ENCODE measurements at regions not wholly inside any gene's neighbourhood (a gene's known extent, or its start where the extent isn't known, plus 50 kb on each side); places are given as distances from the start of the nearest gene placed in this dataset.

DNA sequence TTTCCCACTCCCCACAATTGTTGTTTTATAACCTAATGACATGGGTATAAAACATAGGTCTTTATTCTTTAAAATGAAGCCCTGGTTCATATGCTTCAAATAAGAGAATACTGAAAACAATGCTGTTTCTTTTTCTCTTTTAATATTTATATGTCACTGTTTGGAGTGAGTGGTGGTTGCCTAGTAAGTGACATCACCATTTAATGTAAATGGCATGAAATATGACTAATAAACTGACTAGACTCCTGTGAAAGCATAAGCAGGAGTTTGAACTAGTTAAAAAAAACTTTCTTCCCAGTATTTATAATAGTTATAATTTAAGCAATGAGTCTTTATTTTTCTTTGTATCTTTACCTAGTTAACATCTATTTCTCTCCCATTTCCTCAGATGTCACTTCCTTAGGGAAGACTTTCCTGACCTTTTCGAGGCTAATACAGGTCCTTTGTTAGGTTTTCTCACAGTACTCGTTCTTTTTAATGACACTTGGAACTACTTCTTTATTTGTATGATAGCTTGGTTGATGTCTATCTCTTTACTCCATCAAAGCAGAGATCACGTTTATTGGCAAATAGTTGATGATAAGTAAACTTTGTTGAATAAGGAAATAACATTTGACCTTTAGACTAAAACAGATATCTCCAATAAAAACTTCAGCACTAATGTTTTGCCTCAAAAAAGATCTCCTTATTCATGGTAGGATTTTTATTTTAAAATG lies 105.4 kb upstream of the PDC start:
- Histone ChIP-seq H3K4me2 (ENCODE audit: extremely low read depth, insufficient read depth, low read length) (no peak overlapping the region), H3K9me3 (ENCODE audit: control insufficient read depth, insufficient read depth, low read depth, low read length) (no peaks in the 10 kb centered on the region), H3K9ac (ENCODE audit: insufficient read depth, low read length) (no peak overlapping the region), H4K20me1 (ENCODE audit: control insufficient read depth, extremely low read depth, insufficient read depth, low read length) (no peaks in the 10 kb centered on the region), H2AFZ (ENCODE audit: low read length) (peak overlapping the region; percentile 12), H3K27me3 (ENCODE audit: control insufficient read depth, insufficient read depth, low read length) (no peaks in the 10 kb centered on the region), H3K36me3 (ENCODE audit: control insufficient read depth, insufficient read depth, low read length) (no peaks in the 10 kb centered on the region), H3K4me1 (ENCODE audit: control insufficient read depth, extremely low read depth, insufficient read depth, low read length) (no peaks in the 10 kb centered on the region), H3K79me2 (ENCODE audit: control insufficient read depth, insufficient read depth, low read length) (no peaks in the 10 kb centered on the region), H3K4me3 (replicated peaks in 1 of 4; ENCODE audit: control extremely low read depth in 1 of 4, insufficient read depth in 1 of 4, low read depth in 3 of 4, low read length in 4 of 4) (no peak overlapping the region), H3K27ac (ENCODE audit: insufficient read depth, low read length) (no peak overlapping the region)
- no peak for TF ChIP-seq EZH2 (IDR thresholded peaks at IDR 0.05; ENCODE audit: low read length, missing control alignments)
- peak in 1 of 2 donors; percentile 38 for DNase-seq (ENCODE audit: low read depth in 2 of 2)

DNA sequence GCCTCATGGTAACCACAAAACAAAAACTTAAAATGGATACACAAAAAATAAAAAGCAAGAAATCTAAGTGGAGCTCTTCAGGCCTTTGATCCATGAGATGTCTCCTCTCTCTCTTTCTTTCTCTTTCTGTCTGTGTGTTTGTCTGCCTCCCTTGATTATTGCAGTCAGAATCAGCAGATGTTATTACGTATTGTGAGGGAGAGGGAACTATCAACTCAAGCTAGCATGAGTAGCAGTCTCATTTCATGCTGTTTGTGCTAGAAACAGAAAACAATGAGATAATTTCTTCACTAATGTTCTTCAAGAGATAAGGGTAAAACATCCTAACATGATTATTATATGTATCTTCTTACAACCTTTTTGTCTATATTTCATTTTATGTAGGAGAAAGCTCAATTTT lies 103.7 kb upstream of the PDC start:
- H3K36me3 ChIP-seq (ENCODE audit: control insufficient read depth, insufficient read depth, low read length): no peaks in the 10 kb centered on the region
- no peak overlapping the region for H3K4me3 ChIP-seq (replicated peaks in 1 of 4; ENCODE audit: control extremely low read depth in 1 of 4, insufficient read depth in 1 of 4, low read depth in 3 of 4, low read length in 4 of 4)
- no peaks in the 10 kb centered on the region for H3K4me1 ChIP-seq (ENCODE audit: control insufficient read depth, extremely low read depth, insufficient read depth, low read length)
- no peak overlapping the region for H3K9ac ChIP-seq (ENCODE audit: insufficient read depth, low read length)
- H3K27ac ChIP-seq (ENCODE audit: insufficient read depth, low read length): no peak overlapping the region
- H3K4me2 ChIP-seq (ENCODE audit: extremely low read depth, insufficient read depth, low read length): no peak overlapping the region
- no peaks in the 10 kb centered on the region for H3K27me3 ChIP-seq (ENCODE audit: control insufficient read depth, insufficient read depth, low read length)
- no peak for DNase-seq (ENCODE audit: low read depth in 2 of 2)
- TF ChIP-seq, protein P1, sequence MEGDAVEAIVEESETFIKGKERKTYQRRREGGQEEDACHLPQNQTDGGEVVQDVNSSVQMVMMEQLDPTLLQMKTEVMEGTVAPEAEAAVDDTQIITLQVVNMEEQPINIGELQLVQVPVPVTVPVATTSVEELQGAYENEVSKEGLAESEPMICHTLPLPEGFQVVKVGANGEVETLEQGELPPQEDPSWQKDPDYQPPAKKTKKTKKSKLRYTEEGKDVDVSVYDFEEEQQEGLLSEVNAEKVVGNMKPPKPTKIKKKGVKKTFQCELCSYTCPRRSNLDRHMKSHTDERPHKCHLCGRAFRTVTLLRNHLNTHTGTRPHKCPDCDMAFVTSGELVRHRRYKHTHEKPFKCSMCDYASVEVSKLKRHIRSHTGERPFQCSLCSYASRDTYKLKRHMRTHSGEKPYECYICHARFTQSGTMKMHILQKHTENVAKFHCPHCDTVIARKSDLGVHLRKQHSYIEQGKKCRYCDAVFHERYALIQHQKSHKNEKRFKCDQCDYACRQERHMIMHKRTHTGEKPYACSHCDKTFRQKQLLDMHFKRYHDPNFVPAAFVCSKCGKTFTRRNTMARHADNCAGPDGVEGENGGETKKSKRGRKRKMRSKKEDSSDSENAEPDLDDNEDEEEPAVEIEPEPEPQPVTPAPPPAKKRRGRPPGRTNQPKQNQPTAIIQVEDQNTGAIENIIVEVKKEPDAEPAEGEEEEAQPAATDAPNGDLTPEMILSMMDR (conservative IDR thresholded peaks at IDR 0.05 in 1 of 2, IDR thresholded peaks at IDR 0.05 in 1 of 2; ENCODE audit: low read depth in 1 of 2, low read length in 2 of 2): no peak
- no peak for TF ChIP-seq EZH2 (IDR thresholded peaks at IDR 0.05; ENCODE audit: low read length, missing control alignments)
- no peaks in the 10 kb centered on the region for H3K9me3 ChIP-seq (ENCODE audit: control insufficient read depth, insufficient read depth, low read depth, low read length)
- no peaks in the 10 kb centered on the region for H3K79me2 ChIP-seq (ENCODE audit: control insufficient read depth, insufficient read depth, low read length)
- no peak overlapping the region for H2AFZ ChIP-seq (ENCODE audit: low read length)
- no peaks in the 10 kb centered on the region for H4K20me1 ChIP-seq (ENCODE audit: control insufficient read depth, extremely low read depth, insufficient read depth, low read length)

DNA sequence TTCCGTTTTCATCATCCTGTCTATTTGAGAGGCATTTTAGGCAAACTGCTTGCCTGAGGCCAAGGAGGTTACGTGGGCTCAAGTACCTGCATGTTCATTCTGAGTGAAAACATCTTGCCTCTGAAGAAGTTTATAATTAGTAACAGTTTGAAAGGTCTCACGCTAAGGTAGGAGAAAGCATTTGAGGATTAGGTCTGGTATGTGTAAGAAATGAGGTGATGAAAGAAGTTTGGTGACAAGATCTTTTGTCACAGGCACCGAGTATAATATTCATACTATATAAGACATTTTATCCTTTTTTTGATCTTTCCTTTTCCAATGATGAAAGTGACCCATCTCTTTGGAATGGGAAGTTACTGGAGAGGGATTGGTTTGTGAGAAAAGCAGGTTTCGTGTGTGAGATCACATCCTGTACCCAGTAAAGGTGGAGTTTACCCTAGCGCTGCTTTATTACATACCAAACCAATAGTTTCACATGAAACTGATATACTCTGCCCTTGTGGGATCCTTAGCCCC lies 98.7 kb upstream of the PDC start:
- Histone ChIP-seq H3K4me2 (ENCODE audit: extremely low read depth, insufficient read depth, low read length) (no peak overlapping the region), H3K4me3 (replicated peaks in 1 of 4; ENCODE audit: control extremely low read depth in 1 of 4, insufficient read depth in 1 of 4, low read depth in 3 of 4, low read length in 4 of 4) (no peak overlapping the region), H3K79me2 (ENCODE audit: control insufficient read depth, insufficient read depth, low read length) (no peaks in the 10 kb centered on the region), H3K27ac (ENCODE audit: insufficient read depth, low read length) (no peak overlapping the region), H3K36me3 (ENCODE audit: control insufficient read depth, insufficient read depth, low read length) (no peaks in the 10 kb centered on the region), H3K9ac (ENCODE audit: insufficient read depth, low read length) (no peak overlapping the region), H3K4me1 (ENCODE audit: control insufficient read depth, extremely low read depth, insufficient read depth, low read length) (no peaks in the 10 kb centered on the region), H3K27me3 (ENCODE audit: control insufficient read depth, insufficient read depth, low read length) (no peaks in the 10 kb centered on the region), H3K9me3 (ENCODE audit: control insufficient read depth, insufficient read depth, low read depth, low read length) (no peaks in the 10 kb centered on the region), H2AFZ (ENCODE audit: low read length) (no peak overlapping the region), H4K20me1 (ENCODE audit: control insufficient read depth, extremely low read depth, insufficient read depth, low read length) (no peaks in the 10 kb centered on the region)
- TF ChIP-seq, protein P1 (conservative IDR thresholded peaks at IDR 0.05 in 1 of 2, IDR thresholded peaks at IDR 0.05 in 1 of 2; ENCODE audit: low read depth in 1 of 2, low read length in 2 of 2): no peak
- no peak for TF ChIP-seq EZH2 (IDR thresholded peaks at IDR 0.05; ENCODE audit: low read length, missing control alignments)
- DNase-seq (ENCODE audit: low read depth in 2 of 2): peak in 1 of 2 donors; percentile 35

Measured in fibroblast of lung (primary cell).